GM12865 (cell line): ENCODE measurements at regions not wholly inside any gene's neighbourhood (a gene's known extent, or its start where the extent isn't known, plus 50 kb on each side); places are given as distances from the start of the nearest gene placed in this dataset.

Source experiments
- DNase-seq: peaks from one replicate; pipeline ENCODE4 v3.0.0; 2010; ENCODE audit warnings: low read depth
- H3K4me3 ChIP-seq: 2 replicates; pipeline ENCODE4 v1.5.1; 2011; ENCODE audit warnings: mild to moderate bottlenecking, low read depth, low read length, control low read depth
- CTCF ChIP-seq: IDR thresholded peaks from 2 replicates; pipeline ENCODE4 v1.5.1; 2011; ENCODE audit warnings: low read length, control low read depth, low read depth, inconsistent platforms; ENCODE audit not compliant: insufficient read depth; ENCODE audit errors: missing control alignments

- H3K4me3 ChIP-seq, result no peak overlapping the region
- no peak for TF ChIP-seq CTCF
- no peak for DNase-seq
These were observed 255.6 kb downstream of the LRFN2 start for GRCh38 chr6:40331545-40331944.

- TF ChIP-seq CTCF, result no peak
- no peak overlapping the region for H3K4me3 ChIP-seq
- no peak for DNase-seq
These were observed 256.9 kb downstream of the LRFN2 start for GRCh38 chr6:40330301-40330721.

- no peak for DNase-seq
- TF ChIP-seq CTCF, result no peak
- H3K4me3 ChIP-seq, result no peak overlapping the region
These were observed 258.1 kb downstream of the LRFN2 start for GRCh38 chr6:40328986-40329545.

- DNase-seq, result peak; percentile 8
- peak; percentile 49 for TF ChIP-seq CTCF
- H3K4me3 ChIP-seq, result no peak overlapping the region
These were observed 258.7 kb downstream of the LRFN2 start for GRCh38 chr6:40328386-40328985.

GRCh38 chr6:40326714-40327421 is 260.3 kb downstream of the LRFN2 start:
- no peak for DNase-seq
- no peak for TF ChIP-seq CTCF
- H3K4me3 ChIP-seq, result no peak overlapping the region

GRCh38 chr6:40325791-40326190 is 261.4 kb downstream of the LRFN2 start:
- H3K4me3 ChIP-seq, result no peak overlapping the region
- DNase-seq, result no peak
- no peak for TF ChIP-seq CTCF
